ENCODE measurements at regions not wholly inside any gene's neighbourhood (a gene's known extent, or its start where the extent isn't known, plus 50 kb on each side); places are given as distances from the start of the nearest gene placed in this dataset.

GRCh38 chr2:116692988-116693387 lies 1121.5 kb upstream of the DDX18 start:
- Histone ChIP-seq H3K4me1 (ENCODE audit: control extremely low read depth in 1 of 4, control insufficient read depth in 4 of 4, insufficient read depth in 4 of 4, low read length in 3 of 4) (no peaks in the 10 kb centered on the region), H3K4me3 (ENCODE audit: control insufficient read depth in 1 of 7, extremely low read depth in 1 of 7, insufficient read depth in 4 of 7, low read depth in 2 of 7, low read length in 6 of 7) (no peak overlapping the region), H3K9me3 (ENCODE audit: control extremely low read depth in 1 of 5, control insufficient read depth in 4 of 5, insufficient read depth in 2 of 5, low read depth in 1 of 5, low read length in 4 of 5) (peaks cover 0 to 3% (median 0%) of the 10 kb centered on the region in 5 experiments), H3K36me3 (ENCODE audit: control insufficient read depth in 4 of 4, insufficient read depth in 4 of 4, low read length in 3 of 4) (no peaks in the 10 kb centered on the region), H3K27me3 (replicated peaks in 2 of 5; ENCODE audit: control insufficient read depth in 4 of 5, insufficient read depth in 5 of 5, low read length in 4 of 5) (no peaks in the 10 kb centered on the region), H3K27ac (ENCODE audit: insufficient read depth in 1 of 2, low read depth in 1 of 2, low read length in 2 of 2, poor library complexity in 1 of 2, severe bottlenecking in 2 of 2) (no peak overlapping the region)
- WGBS (ENCODE audit: insufficient coverage): 86% methylated on average over 1 of the region's 2 CpGs
- DNase-seq: no peak
- CTCF ChIA-PET: no interaction called here
- POLR2A ChIA-PET: interaction anchor here (0.6 kb wide), 1 partner anchor 1686 kb away, joined by 3 read pairs; no protein-coding TSS in a partner anchor

- Histone ChIP-seq H3K9me3 (ENCODE audit: control extremely low read depth in 1 of 5, control insufficient read depth in 4 of 5, insufficient read depth in 2 of 5, low read depth in 1 of 5, low read length in 4 of 5) (no peaks in the 10 kb centered on the region), H3K4me3 (ENCODE audit: control insufficient read depth in 1 of 7, extremely low read depth in 1 of 7, insufficient read depth in 4 of 7, low read depth in 2 of 7, low read length in 6 of 7) (no peak overlapping the region), H3K27me3 (replicated peaks in 2 of 5; ENCODE audit: control insufficient read depth in 4 of 5, insufficient read depth in 5 of 5, low read length in 4 of 5) (no peaks in the 10 kb centered on the region), H3K4me1 (ENCODE audit: control extremely low read depth in 1 of 4, control insufficient read depth in 4 of 4, insufficient read depth in 4 of 4, low read length in 3 of 4) (no peaks in the 10 kb centered on the region), H3K36me3 (ENCODE audit: control insufficient read depth in 4 of 4, insufficient read depth in 4 of 4, low read length in 3 of 4) (no peaks in the 10 kb centered on the region), H3K27ac (ENCODE audit: insufficient read depth in 1 of 2, low read depth in 1 of 2, low read length in 2 of 2, poor library complexity in 1 of 2, severe bottlenecking in 2 of 2) (no peak overlapping the region)
- WGBS (ENCODE audit: insufficient coverage): 94% methylated on average over 3 of the region's 4 CpGs
- no peak for DNase-seq
- POLR2A ChIA-PET: interaction anchor here (0.5 to 0.6 kb wide), 2 partner anchors 25 to 520 kb away, joined by 3 to 6 read pairs; no protein-coding TSS in a partner anchor
- CTCF ChIA-PET: no interaction called here
Measured at GRCh38 chr2:116696223-116696622, 1118.3 kb upstream of the DDX18 start.

- ChIA-PET CTCF (interaction anchor here (0.7 kb wide), 1 partner anchor 10 kb away, joined by 3 read pairs; no protein-coding TSS in a partner anchor), POLR2A (no interaction called here)
- no peak overlapping the region for H3K27ac ChIP-seq (ENCODE audit: insufficient read depth in 1 of 2, low read depth in 1 of 2, low read length in 2 of 2, poor library complexity in 1 of 2, severe bottlenecking in 2 of 2)
Measured at GRCh38 chr2:116696903-116697302, 1117.6 kb upstream of the DDX18 start.

GRCh38 chr2:116706396-116706795 lies 1108.1 kb upstream of the DDX18 start:
- H3K27me3 ChIP-seq (replicated peaks in 2 of 5; ENCODE audit: control insufficient read depth in 4 of 5, insufficient read depth in 5 of 5, low read length in 4 of 5): no peaks in the 10 kb centered on the region
- no peaks in the 10 kb centered on the region for H3K4me1 ChIP-seq (ENCODE audit: control extremely low read depth in 1 of 4, control insufficient read depth in 4 of 4, insufficient read depth in 4 of 4, low read length in 3 of 4)
- WGBS (ENCODE audit: insufficient coverage): no CpG with 5 or more reads among the region's 3 CpGs
- H3K9me3 ChIP-seq (ENCODE audit: control extremely low read depth in 1 of 5, control insufficient read depth in 4 of 5, insufficient read depth in 2 of 5, low read depth in 1 of 5, low read length in 4 of 5): no peaks in the 10 kb centered on the region
- H3K36me3 ChIP-seq (ENCODE audit: control insufficient read depth in 4 of 4, insufficient read depth in 4 of 4, low read length in 3 of 4): no peaks in the 10 kb centered on the region
- DNase-seq: no peak
- H3K4me3 ChIP-seq (ENCODE audit: control insufficient read depth in 1 of 7, extremely low read depth in 1 of 7, insufficient read depth in 4 of 7, low read depth in 2 of 7, low read length in 6 of 7): no peak overlapping the region
- H3K27ac ChIP-seq (ENCODE audit: insufficient read depth in 1 of 2, low read depth in 1 of 2, low read length in 2 of 2, poor library complexity in 1 of 2, severe bottlenecking in 2 of 2): no peak overlapping the region
- POLR2A ChIA-PET: interaction anchor here (0.5 kb wide), 1 partner anchor 887 kb away, joined by 4 read pairs; no protein-coding TSS in a partner anchor
- CTCF ChIA-PET: interaction anchor here (1.2 kb wide), 1 partner anchor 9 kb away, joined by 3 read pairs; no protein-coding TSS in a partner anchor

More at GRCh38 chr2:116696903-116697302, 1117.6 kb upstream of the DDX18 start:
- Histone ChIP-seq H3K9me3 (ENCODE audit: control extremely low read depth in 1 of 5, control insufficient read depth in 4 of 5, insufficient read depth in 2 of 5, low read depth in 1 of 5, low read length in 4 of 5) (no peaks in the 10 kb centered on the region), H3K27me3 (replicated peaks in 2 of 5; ENCODE audit: control insufficient read depth in 4 of 5, insufficient read depth in 5 of 5, low read length in 4 of 5) (no peaks in the 10 kb centered on the region), H3K36me3 (ENCODE audit: control insufficient read depth in 4 of 4, insufficient read depth in 4 of 4, low read length in 3 of 4) (no peaks in the 10 kb centered on the region), H3K4me1 (ENCODE audit: control extremely low read depth in 1 of 4, control insufficient read depth in 4 of 4, insufficient read depth in 4 of 4, low read length in 3 of 4) (no peaks in the 10 kb centered on the region), H3K4me3 (ENCODE audit: control insufficient read depth in 1 of 7, extremely low read depth in 1 of 7, insufficient read depth in 4 of 7, low read depth in 2 of 7, low read length in 6 of 7) (no peak overlapping the region)
- no peak for DNase-seq

GRCh38 chr2:116716038-116716437 lies 1098.5 kb upstream of the DDX18 start:
- WGBS (ENCODE audit: insufficient coverage): no CpG with 5 or more reads among the region's 1 CpG
- no peak for DNase-seq
- Histone ChIP-seq H3K36me3 (ENCODE audit: control insufficient read depth in 4 of 4, insufficient read depth in 4 of 4, low read length in 3 of 4) (no peaks in the 10 kb centered on the region), H3K27me3 (replicated peaks in 2 of 5; ENCODE audit: control insufficient read depth in 4 of 5, insufficient read depth in 5 of 5, low read length in 4 of 5) (no peaks in the 10 kb centered on the region), H3K4me1 (ENCODE audit: control extremely low read depth in 1 of 4, control insufficient read depth in 4 of 4, insufficient read depth in 4 of 4, low read length in 3 of 4) (no peaks in the 10 kb centered on the region), H3K9me3 (ENCODE audit: control extremely low read depth in 1 of 5, control insufficient read depth in 4 of 5, insufficient read depth in 2 of 5, low read depth in 1 of 5, low read length in 4 of 5) (no peaks in the 10 kb centered on the region), H3K27ac (ENCODE audit: insufficient read depth in 1 of 2, low read depth in 1 of 2, low read length in 2 of 2, poor library complexity in 1 of 2, severe bottlenecking in 2 of 2) (no peak overlapping the region), H3K4me3 (ENCODE audit: control insufficient read depth in 1 of 7, extremely low read depth in 1 of 7, insufficient read depth in 4 of 7, low read depth in 2 of 7, low read length in 6 of 7) (no peak overlapping the region)
- POLR2A ChIA-PET: no interaction called here
- CTCF ChIA-PET: no interaction called here

- H3K36me3 ChIP-seq (ENCODE audit: control insufficient read depth in 4 of 4, insufficient read depth in 4 of 4, low read length in 3 of 4): no peaks in the 10 kb centered on the region
- DNase-seq: no peak
- ChIA-PET POLR2A (no interaction called here), CTCF (no interaction called here)
- no peak overlapping the region for H3K4me3 ChIP-seq (ENCODE audit: control insufficient read depth in 1 of 7, extremely low read depth in 1 of 7, insufficient read depth in 4 of 7, low read depth in 2 of 7, low read length in 6 of 7)
- H3K4me1 ChIP-seq (ENCODE audit: control extremely low read depth in 1 of 4, control insufficient read depth in 4 of 4, insufficient read depth in 4 of 4, low read length in 3 of 4): no peaks in the 10 kb centered on the region
- H3K27me3 ChIP-seq (replicated peaks in 2 of 5; ENCODE audit: control insufficient read depth in 4 of 5, insufficient read depth in 5 of 5, low read length in 4 of 5): no peaks in the 10 kb centered on the region
- no peaks in the 10 kb centered on the region for H3K9me3 ChIP-seq (ENCODE audit: control extremely low read depth in 1 of 5, control insufficient read depth in 4 of 5, insufficient read depth in 2 of 5, low read depth in 1 of 5, low read length in 4 of 5)
- H3K27ac ChIP-seq (ENCODE audit: insufficient read depth in 1 of 2, low read depth in 1 of 2, low read length in 2 of 2, poor library complexity in 1 of 2, severe bottlenecking in 2 of 2): no peak overlapping the region
- 83% methylated on average over 2 of the region's 2 CpGs for WGBS (ENCODE audit: insufficient coverage)
Measured at GRCh38 chr2:116716444-116716843, 1098.0 kb upstream of the DDX18 start.

- ChIA-PET CTCF (no interaction called here), POLR2A (no interaction called here)
- no peaks in the 10 kb centered on the region for H3K9me3 ChIP-seq (ENCODE audit: control extremely low read depth in 1 of 5, control insufficient read depth in 4 of 5, insufficient read depth in 2 of 5, low read depth in 1 of 5, low read length in 4 of 5)
- no peaks in the 10 kb centered on the region for H3K4me1 ChIP-seq (ENCODE audit: control extremely low read depth in 1 of 4, control insufficient read depth in 4 of 4, insufficient read depth in 4 of 4, low read length in 3 of 4)
- WGBS (ENCODE audit: insufficient coverage): 92% methylated on average over 4 of the region's 4 CpGs
- H3K27me3 ChIP-seq (replicated peaks in 2 of 5; ENCODE audit: control insufficient read depth in 4 of 5, insufficient read depth in 5 of 5, low read length in 4 of 5): no peaks in the 10 kb centered on the region
- no peak overlapping the region for H3K4me3 ChIP-seq (ENCODE audit: control insufficient read depth in 1 of 7, extremely low read depth in 1 of 7, insufficient read depth in 4 of 7, low read depth in 2 of 7, low read length in 6 of 7)
- H3K27ac ChIP-seq (ENCODE audit: insufficient read depth in 1 of 2, low read depth in 1 of 2, low read length in 2 of 2, poor library complexity in 1 of 2, severe bottlenecking in 2 of 2): no peak overlapping the region
- no peak for DNase-seq
- no peaks in the 10 kb centered on the region for H3K36me3 ChIP-seq (ENCODE audit: control insufficient read depth in 4 of 4, insufficient read depth in 4 of 4, low read length in 3 of 4)
Measured at GRCh38 chr2:116717832-116718231, 1096.7 kb upstream of the DDX18 start.
